ENCODE measurements at regions not wholly inside any gene's neighbourhood (a gene's known extent, or its start where the extent isn't known, plus 50 kb on each side); places are given as distances from the start of the nearest gene placed in this dataset.

- POLR2A ChIA-PET, result no interaction called here
- intact Hi-C loops (cut with micrococcal nuclease), result no loop called here
- no peaks in the 10 kb centered on the region for H3K36me3 ChIP-seq (ENCODE audit: control insufficient read depth in 1 of 2, insufficient read depth in 2 of 2, low read length in 2 of 2)
- no peak overlapping the region for H2AFZ ChIP-seq (ENCODE audit: low read depth, low read length, poor library complexity, severe bottlenecking)
- H4K20me1 ChIP-seq (ENCODE audit: insufficient read depth), result no peaks in the 10 kb centered on the region
- no peaks in the 10 kb centered on the region for H3K9me3 ChIP-seq (ENCODE audit: control insufficient read depth in 1 of 2, insufficient read depth in 1 of 2, low read depth in 1 of 2, low read length in 2 of 2)
- H3K27ac ChIP-seq (ENCODE audit: low read depth, low read length), result no peak overlapping the region
- BruUV-seq (replicated peaks), result no TSS peak
- H3K4me3 ChIP-seq (replicated peaks in 1 of 2; ENCODE audit: low read depth in 1 of 2, low read length in 2 of 2), result no peak overlapping the region
- no peak for ATAC-seq
- H3K9ac ChIP-seq (ENCODE audit: low read length), result no peak overlapping the region
- RAD21 ChIA-PET (ENCODE audit: low non-redundant PET in 1 of 2, low total read pairs in 2 of 2, uncharacterized antibody in 2 of 2, unreplicated experiment in 2 of 2), result no interaction called here
- H3K4me2 ChIP-seq (ENCODE audit: low read length), result no peak overlapping the region
- no peaks in the 10 kb centered on the region for H3K4me1 ChIP-seq (ENCODE audit: control insufficient read depth in 1 of 2, insufficient read depth in 2 of 2, low read length in 2 of 2)
- no peak for DNase-seq (ENCODE audit: low read depth, low spot score)
- H3K27me3 ChIP-seq (ENCODE audit: insufficient read depth, low read length), result peaks cover 12% of the 10 kb centered on the region; the same call in 1 of the 2 replicates
- no peaks in the 10 kb centered on the region for H3K79me2 ChIP-seq (ENCODE audit: insufficient read depth, low read length)
- CTCF ChIA-PET, result no interaction called here
- no peak for TF ChIP-seq ZNF274 (IDR thresholded peaks at IDR 0.05; ENCODE audit: low read depth, low read length)
- TF ChIP-seq EZH2phosphoT487 (IDR thresholded peaks at IDR 0.05; ENCODE audit: borderline replicate concordance), result no peak
- no peak for TF ChIP-seq TCF7L2 (IDR thresholded peaks at IDR 0.05; ENCODE audit: borderline replicate concordance, extremely low read depth, insufficient read depth, insufficient read length)
- TF ChIP-seq YY1 (IDR thresholded peaks at IDR 0.05; ENCODE audit: extremely low read depth, insufficient replicate concordance, low read depth, low read length), result no peak
- TF ChIP-seq CTCF (IDR thresholded peaks at IDR 0.05 in 2 of 3, conservative IDR thresholded peaks at IDR 0.05 in 1 of 3; ENCODE audit: borderline replicate concordance in 1 of 3, insufficient read depth in 1 of 3, low read depth in 2 of 3, low read length in 2 of 3), result no peak
- TF ChIP-seq CEBPB (IDR thresholded peaks at IDR 0.05; ENCODE audit: low read depth), result no peak
- TF ChIP-seq JUND (IDR thresholded peaks at IDR 0.05), result no peak
- no peak for TF ChIP-seq ELF1 (IDR thresholded peaks at IDR 0.05; ENCODE audit: borderline replicate concordance, low read depth)
- TF ChIP-seq ZFX (IDR thresholded peaks at IDR 0.05), result no peak
- no peak for TF ChIP-seq ATF3 (IDR thresholded peaks at IDR 0.05)
- TF ChIP-seq POLR2A (IDR thresholded peaks at IDR 0.05; ENCODE audit: borderline replicate concordance, extremely low read depth, insufficient read depth, insufficient read length), result no peak
- TF ChIP-seq CBX3 (IDR thresholded peaks at IDR 0.05; ENCODE audit: low read depth), result no peak
- no peak for TF ChIP-seq EZH2 (IDR thresholded peaks at IDR 0.05)
- no peak for TF ChIP-seq ZBTB33 (IDR thresholded peaks at IDR 0.05; ENCODE audit: extremely low read depth, insufficient replicate concordance, low read length)
- no peak for TF ChIP-seq SIN3A (IDR thresholded peaks at IDR 0.05; ENCODE audit: low read depth)
- no peak for TF ChIP-seq MAX (IDR thresholded peaks at IDR 0.05)
- no peak for TF ChIP-seq FOSL1 (IDR thresholded peaks at IDR 0.05; ENCODE audit: low read depth)
- TF ChIP-seq EGR1 (IDR thresholded peaks at IDR 0.05; ENCODE audit: low read depth), result no peak
- TF ChIP-seq POLR2AphosphoS5 (IDR thresholded peaks at IDR 0.05; ENCODE audit: low read depth, low read length), result no peak
- TF ChIP-seq REST (IDR thresholded peaks at IDR 0.05; ENCODE audit: low read depth), result no peak
- H3K9me2 ChIP-seq (ENCODE audit: insufficient read depth), result no peaks in the 10 kb centered on the region
Observed at GRCh38 chr7:133132906-133133305, 51.0 kb upstream of the CHCHD3 start.

Data from HCT116 (cell line).